SKM-1 treated with dmso at 0.1 percent for 144 hours (cell line): ENCODE measurements at regions not wholly inside any gene's neighbourhood (a gene's known extent, or its start where the extent isn't known, plus 50 kb on each side); places are given as distances from the start of the nearest gene placed in this dataset.
"Not testable (repeated sequence)": the region's sequence is repeated elsewhere in the genome, so short reads cannot be mapped to it uniquely, and the experiment has no call there.

Experiments
- DNase-seq: peaks from one replicate; lab custom pipeline; 2025; ENCODE audit not compliant: unreplicated experiment; lab: John Stamatoyannopoulos, UW

GRCh38 chr13:111658145-111659100 lies 338.0 kb downstream of the TEX29 start:
- DNase-seq: no peak

- no peak for DNase-seq
Measured at GRCh38 chr13:111659219-111659775, 338.9 kb downstream of the TEX29 start.

- DNase-seq: no peak
Measured at GRCh38 chr13:111659842-111660241, 339.4 kb downstream of the TEX29 start.

- DNase-seq: no peak
Measured at GRCh38 chr13:111661052-111661451, 340.6 kb downstream of the TEX29 start.

GRCh38 chr13:111661776-111662175 lies 341.3 kb downstream of the TEX29 start:
- DNase-seq: no peak

- DNase-seq: no peak
Measured at GRCh38 chr13:111662451-111662850, 342.0 kb downstream of the TEX29 start.

GRCh38 chr13:111662895-111663294 lies 342.5 kb downstream of the TEX29 start:
- DNase-seq: no peak

GRCh38 chr13:111663505-111663904 lies 343.1 kb downstream of the TEX29 start:
- no peak for DNase-seq

- no peak for DNase-seq
Measured at GRCh38 chr13:111663953-111664421, 343.5 kb downstream of the TEX29 start.

- no peak for DNase-seq
Measured at GRCh38 chr13:111664696-111665095, 344.3 kb downstream of the TEX29 start.

GRCh38 chr13:111665691-111666095 lies 345.3 kb downstream of the TEX29 start:
- no peak for DNase-seq

- no peak for DNase-seq
Measured at GRCh38 chr13:111666164-111666776, 345.8 kb downstream of the TEX29 start.

- no peak for DNase-seq
Measured at GRCh38 chr13:111667757-111668156, 347.3 kb downstream of the TEX29 start.

- no peak for DNase-seq
Measured at GRCh38 chr13:111668451-111668850, 348.0 kb downstream of the TEX29 start.

- DNase-seq: not testable (repeated sequence)
Measured at GRCh38 chr13:111672198-111672597, 351.8 kb downstream of the TEX29 start.

GRCh38 chr13:111678120-111678882 lies 357.9 kb downstream of the TEX29 start:
- not testable (repeated sequence) for DNase-seq

- DNase-seq: not testable (repeated sequence)
Measured at GRCh38 chr13:111679645-111680044, 359.2 kb downstream of the TEX29 start.

GRCh38 chr13:111680100-111680499 lies 359.7 kb downstream of the TEX29 start:
- not testable (repeated sequence) for DNase-seq

GRCh38 chr13:111692028-111692427 lies 371.6 kb downstream of the TEX29 start:
- DNase-seq: not testable (repeated sequence)

GRCh38 chr13:111696121-111696520 lies 370.8 kb upstream of the SOX1 start:
- DNase-seq: not testable (repeated sequence)

GRCh38 chr13:111702059-111702458 lies 364.9 kb upstream of the SOX1 start:
- DNase-seq: not testable (repeated sequence)
